SKM-1 (cell line): ENCODE measurements at regions not wholly inside any gene's neighbourhood (a gene's known extent, or its start where the extent isn't known, plus 50 kb on each side); places are given as distances from the start of the nearest gene placed in this dataset.

Experiments used
- DNase-seq: peaks from one replicate; lab custom pipeline; 2025; ENCODE audit not compliant: unreplicated experiment; lab: John Stamatoyannopoulos, UW

GRCh38 chr3:147755310-147755709, 346.1 kb downstream of the ZIC1 start:
- DNase-seq = no peak

GRCh38 chr3:147756476-147756875, 347.3 kb downstream of the ZIC1 start:
- no peak for DNase-seq

GRCh38 chr3:147757866-147758265, 348.7 kb downstream of the ZIC1 start:
- DNase-seq = no peak

- no peak for DNase-seq
Measured at GRCh38 chr3:147758771-147759170, 349.6 kb downstream of the ZIC1 start.

GRCh38 chr3:147760085-147760484, 350.9 kb downstream of the ZIC1 start:
- DNase-seq = no peak

- DNase-seq = no peak
Measured at GRCh38 chr3:147760941-147761340, 351.8 kb downstream of the ZIC1 start.

- DNase-seq = no peak
Measured at GRCh38 chr3:147773116-147773630, 364.0 kb downstream of the ZIC1 start.

GRCh38 chr3:147775411-147775810, 366.2 kb downstream of the ZIC1 start:
- no peak for DNase-seq

- no peak for DNase-seq
Measured at GRCh38 chr3:147775816-147776530, 366.8 kb downstream of the ZIC1 start.

GRCh38 chr3:147793841-147794240, 384.7 kb downstream of the ZIC1 start:
- DNase-seq = no peak

DNA sequence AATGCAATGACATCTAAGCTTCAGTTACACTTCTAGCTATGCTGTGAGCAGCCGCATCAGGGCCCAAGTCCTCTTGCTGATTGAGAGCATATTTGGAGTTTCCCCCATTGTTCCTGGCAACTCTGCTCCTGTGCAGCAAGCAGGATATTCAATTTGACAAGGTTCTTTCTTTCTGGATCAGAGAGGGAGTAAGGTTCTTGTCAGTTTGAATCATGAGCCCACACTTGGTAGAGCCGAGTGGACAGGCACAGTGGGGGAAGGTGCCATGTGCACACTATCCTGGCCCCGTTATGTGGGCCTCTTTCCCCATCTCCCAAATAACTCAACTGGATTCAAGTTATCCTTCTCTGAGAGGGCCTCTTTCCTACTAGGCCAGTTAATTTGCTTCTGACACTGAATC, 385.4 kb downstream of the ZIC1 start:
- no peak for DNase-seq

DNA sequence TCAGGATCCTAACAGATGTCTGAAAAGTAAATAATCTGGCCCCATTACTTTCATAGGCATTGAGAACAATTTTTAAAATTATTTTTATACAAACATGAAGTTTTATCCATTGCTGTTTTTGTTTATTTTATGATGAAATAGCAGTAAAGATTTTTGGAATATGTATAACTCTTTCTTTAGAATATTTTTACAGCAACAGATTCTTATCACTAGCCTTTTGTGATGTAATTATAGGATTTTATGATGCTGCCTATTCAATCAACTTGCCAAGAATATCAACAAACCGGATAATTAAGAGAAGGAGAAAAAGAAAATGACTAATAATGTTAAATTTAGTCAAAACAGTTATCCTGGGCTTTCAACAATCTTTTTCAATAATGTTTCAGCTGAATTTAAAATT, 386.3 kb downstream of the ZIC1 start:
- DNase-seq = no peak

- no peak for DNase-seq
Measured at GRCh38 chr3:147797095-147797494, 387.9 kb downstream of the ZIC1 start.

DNA sequence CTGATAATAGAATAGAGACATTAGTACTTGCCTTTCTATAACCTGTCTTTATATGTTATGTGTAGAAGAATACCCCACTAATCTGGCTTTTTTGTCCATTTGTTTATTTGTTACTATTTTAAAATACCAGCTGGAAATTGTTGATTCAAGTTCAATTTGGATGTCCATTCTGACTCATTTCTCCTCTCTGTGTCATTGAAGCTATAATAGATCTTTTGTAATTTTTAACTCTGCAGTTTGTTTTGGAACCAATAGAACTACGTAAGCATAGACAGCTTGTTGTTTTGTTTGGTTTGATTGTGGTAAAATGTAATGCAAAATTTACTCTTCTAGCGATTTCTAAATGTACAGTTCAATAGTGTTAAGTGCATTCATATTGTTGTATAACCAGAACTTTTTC, 390.4 kb downstream of the ZIC1 start:
- no peak for DNase-seq

GRCh38 chr3:147807776-147808175, 398.6 kb downstream of the ZIC1 start:
- DNase-seq = no peak

- no peak for DNase-seq
Measured at GRCh38 chr3:147809206-147809605, 400.0 kb downstream of the ZIC1 start.

DNA sequence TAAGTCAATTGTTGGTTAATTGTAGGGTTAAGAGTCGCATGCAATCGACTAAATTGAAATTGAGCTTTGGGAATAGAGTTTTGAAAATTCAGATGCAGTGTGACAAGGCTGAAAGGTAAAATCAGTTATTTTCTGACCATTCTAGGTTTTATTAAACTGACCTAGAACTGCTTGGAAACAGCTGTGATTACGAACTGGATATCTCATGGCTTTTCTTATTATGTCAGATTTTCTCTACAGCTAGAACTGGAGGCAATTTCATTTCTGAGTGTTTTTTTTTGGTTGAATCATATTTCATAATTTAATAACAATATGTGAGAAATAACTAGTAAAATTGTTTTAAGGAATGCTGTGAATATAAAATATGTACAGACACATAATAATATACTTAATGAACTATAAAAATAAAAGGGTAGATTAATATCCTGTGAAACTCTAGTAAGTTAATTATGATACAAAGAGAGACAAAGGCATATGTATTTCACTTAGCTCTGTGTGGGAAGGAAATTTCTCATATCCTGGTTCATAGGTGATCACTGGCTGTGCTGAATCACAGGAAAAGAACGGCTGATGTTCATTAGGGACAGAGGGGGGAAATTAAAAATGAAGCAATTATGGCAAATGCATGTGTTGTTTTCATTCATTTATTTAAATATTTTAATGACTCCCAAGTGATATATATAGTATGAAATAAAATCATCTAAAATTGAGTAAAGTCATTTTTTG, 403.2 kb downstream of the ZIC1 start:
- no peak for DNase-seq

DNA sequence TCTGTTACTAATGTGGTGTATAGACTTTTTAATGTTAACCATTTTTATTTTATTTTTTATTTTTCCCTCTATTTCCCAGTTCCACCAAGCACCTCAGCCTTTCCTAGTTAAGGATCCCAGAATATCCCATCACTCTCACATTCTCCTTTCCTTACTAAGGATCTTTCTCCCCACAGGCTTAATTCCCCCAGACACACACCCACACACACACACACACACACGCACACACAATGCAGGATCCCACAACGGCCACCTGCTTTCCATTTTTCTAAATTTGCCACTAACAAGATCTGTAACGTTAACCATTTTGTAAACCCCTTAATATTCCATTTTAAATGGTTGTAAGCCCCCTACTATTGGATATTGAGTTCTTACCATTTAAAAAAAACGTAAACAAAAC, 404.1 kb downstream of the ZIC1 start:
- no peak for DNase-seq

DNA sequence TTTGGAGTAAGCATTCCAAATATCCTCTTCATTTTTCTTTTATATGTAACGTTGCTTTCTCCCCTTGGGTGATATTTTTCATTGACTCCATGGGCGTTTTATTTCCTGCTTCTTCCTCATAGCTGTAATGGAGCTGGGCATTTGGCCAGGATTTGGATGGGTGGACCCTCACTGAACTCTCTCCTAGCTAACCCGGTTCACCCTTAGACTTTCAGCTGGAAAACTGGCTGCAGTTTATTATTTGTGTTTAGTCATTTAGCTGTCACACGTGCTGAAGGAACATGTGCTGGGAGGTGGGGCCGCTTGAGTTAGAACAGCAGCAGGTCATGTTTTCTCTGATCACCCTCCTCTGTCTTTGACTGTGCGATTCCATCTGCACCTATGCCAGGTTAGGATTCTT, 407.6 kb downstream of the ZIC1 start:
- DNase-seq = no peak

GRCh38 chr3:147832611-147833010, 423.4 kb downstream of the ZIC1 start:
- no peak for DNase-seq

GRCh38 chr3:147836330-147836729, 427.2 kb downstream of the ZIC1 start:
- DNase-seq = no peak

GRCh38 chr3:147838652-147839051, 429.5 kb downstream of the ZIC1 start:
- DNase-seq = no peak
